H1 (cell line): ENCODE measurements at regions not wholly inside any gene's neighbourhood (a gene's known extent, or its start where the extent isn't known, plus 50 kb on each side); places are given as distances from the start of the nearest gene placed in this dataset.

Source experiments
- CTCF ChIA-PET: fragments of 300-600 bp; sonication (Branson Sonifier 250); formaldehyde crosslinking; loops from one replicate; lab custom pipeline; 2021; ENCODE audit not compliant: partially characterized antibody; lab: Charles Lee
- POLR2A ChIA-PET: fragments of 300-600 bp; sonication (Branson Sonifier 250); formaldehyde crosslinking; loops from one replicate; lab custom pipeline; 2021; ENCODE audit warnings: inconsistent platforms; ENCODE audit not compliant: partially characterized antibody; lab: Charles Lee
- DNase-seq, 2 experiments: peaks; one replicate each; pipeline versions ENCODE4 v3.0.0 to v3.0.0-alpha.2; 2010 to 2022; ENCODE audit warnings: low spot score in 2 of 2, low read depth in 1 of 2, mixed read lengths in 1 of 2
- FAIRE-seq: peaks from 2 replicates; lab custom pipeline; 2011; peaks lifted over from hg19 to GRCh38; lab: Jason Lieb, UNC
- H2AFZ ChIP-seq: 2 replicates; pipeline ENCODE4 v1.8.1; 2012; ENCODE audit warnings: low read length, inconsistent platforms
- H2AK5ac ChIP-seq: 2 replicates; pipeline ENCODE4 v1.6.1; 2013; ENCODE audit warnings: low read depth, low read length
- H2BK120ac ChIP-seq: replicated peaks from 2 replicates; pipeline ENCODE3; 2013; ENCODE audit warnings: low read depth, low read length, inconsistent platforms
- H2BK12ac ChIP-seq: 2 replicates; pipeline ENCODE4 v1.6.1; 2013; ENCODE audit warnings: low read depth, low read length
- H2BK15ac ChIP-seq: 2 replicates; pipeline ENCODE4 v1.6.1; 2013; ENCODE audit warnings: low read length
- H2BK20ac ChIP-seq: 2 replicates; pipeline ENCODE4 v1.6.1; 2013; ENCODE audit warnings: low read length
- H2BK5ac ChIP-seq: 2 replicates; pipeline ENCODE4 v1.6.1; 2013; ENCODE audit warnings: low read depth, low read length
- H3K14ac ChIP-seq: 2 replicates; pipeline ENCODE4 v1.6.1; 2013; ENCODE audit warnings: inconsistent platforms; ENCODE audit not compliant: insufficient read length
- H3K18ac ChIP-seq: 2 replicates; pipeline ENCODE4 v1.6.1; 2013; ENCODE audit warnings: low read length; ENCODE audit errors: extremely low read depth
- H3K23ac ChIP-seq: 2 replicates; pipeline ENCODE4 v1.6.1; 2013; ENCODE audit warnings: inconsistent platforms; ENCODE audit not compliant: insufficient read length
- H3K23me2 ChIP-seq: 2 replicates; pipeline ENCODE4 v1.6.1; 2013; ENCODE audit warnings: low read depth, low read length
- H3K27ac ChIP-seq: 2 replicates; pipeline ENCODE4 v1.6.1; 2011; ENCODE audit warnings: low read depth, low read length, inconsistent platforms
- H3K27me3 ChIP-seq, 4 experiments: replicated peaks in 1 of 4; 1 replicate in 1 of 4; 2 replicates in 3 of 4; pipeline versions ENCODE4 v1.6.1 to v1.8.1; 2011 to 2013; ENCODE audit warnings: low read length in 3 of 4, mild to moderate bottlenecking in 3 of 4, inconsistent platforms in 2 of 4, mixed read lengths in 2 of 4, moderate library complexity in 1 of 4; ENCODE audit not compliant: control insufficient read depth in 3 of 4, insufficient read depth in 3 of 4; ENCODE audit errors: extremely low read depth in 1 of 4
- H3K36me3 ChIP-seq, 4 experiments: 2 replicates each; pipeline versions ENCODE4 v1.6.1 to v1.8.1; 2011 to 2013; ENCODE audit warnings: mild to moderate bottlenecking in 4 of 4, low read length in 3 of 4, moderate library complexity in 2 of 4, control low read depth in 1 of 4, inconsistent platforms in 1 of 4; ENCODE audit not compliant: insufficient read depth in 4 of 4, control insufficient read depth in 2 of 4
- H3K4ac ChIP-seq: replicated peaks from 2 replicates; pipeline ENCODE3; 2013; ENCODE audit warnings: low read length, low read depth, mixed read lengths, inconsistent platforms; ENCODE audit not compliant: insufficient read length
- H3K4me1 ChIP-seq, 4 experiments: replicated peaks in 1 of 4; 1 replicate in 1 of 4; 2 replicates in 3 of 4; pipeline versions ENCODE4 v1.6.1 to v1.8.1; 2011 to 2013; ENCODE audit warnings: low read length in 3 of 4, inconsistent platforms in 2 of 4, mixed read lengths in 1 of 4; ENCODE audit not compliant: insufficient read depth in 4 of 4, control insufficient read depth in 3 of 4
- H3K4me2 ChIP-seq, 2 experiments: 2 replicates each; pipeline versions ENCODE4 v1.6.1 to v1.8.1; 2011 to 2013; ENCODE audit warnings: low read depth in 2 of 2, low read length in 2 of 2, control low read depth in 1 of 2, inconsistent platforms in 1 of 2, mild to moderate bottlenecking in 1 of 2; ENCODE audit not compliant: insufficient read depth in 1 of 2
- H3K4me3 ChIP-seq, 4 experiments: fragments of 200-600, 300-600 bp in 1 of 4; sonication (generic), shearing (Covaris generic), sonication (Bioruptor Twin) in 1 of 4; 2 replicates each; pipeline versions ENCODE4 v1.5.1 to v1.8.1; 2011 to 2016; ENCODE audit warnings: low read length in 4 of 4, low read depth in 3 of 4, control low read depth in 2 of 4, inconsistent platforms in 2 of 4, mild to moderate bottlenecking in 2 of 4, mixed read lengths in 1 of 4, moderate library complexity in 1 of 4; ENCODE audit not compliant: insufficient read depth in 2 of 4; ENCODE audit errors: extremely low read depth in 1 of 4
- H3K56ac ChIP-seq: replicated peaks from 2 replicates; pipeline ENCODE3; 2013; ENCODE audit warnings: low read depth, mild to moderate bottlenecking, mixed read lengths, low read length, inconsistent platforms; ENCODE audit not compliant: insufficient read length
- H3K79me1 ChIP-seq: 2 replicates; pipeline ENCODE4 v1.6.1; 2013; ENCODE audit warnings: low read depth, low read length, control low read depth
- H3K79me2 ChIP-seq, 2 experiments: 2 replicates each; pipeline versions ENCODE4 v1.6.1 to v1.8.1; 2012 to 2013; ENCODE audit warnings: low read length in 2 of 2, mild to moderate bottlenecking in 2 of 2, inconsistent platforms in 1 of 2; ENCODE audit not compliant: insufficient read depth in 2 of 2, control insufficient read depth in 1 of 2
- H3K9ac ChIP-seq, 4 experiments: replicated peaks in 1 of 4; 1 replicate in 1 of 4; 2 replicates in 3 of 4; pipeline versions ENCODE4 v1.6.1 to v1.8.1; 2011 to 2013; ENCODE audit warnings: low read depth in 3 of 4, low read length in 3 of 4, control low read depth in 2 of 4, mild to moderate bottlenecking in 2 of 4, moderate library complexity in 2 of 4, inconsistent platforms in 1 of 4; ENCODE audit errors: extremely low read depth in 1 of 4
- H3K9me3 ChIP-seq, 2 experiments: 2 replicates each; pipeline versions ENCODE4 v1.6.1 to v1.8.1; 2012 to 2013; ENCODE audit warnings: mild to moderate bottlenecking in 2 of 2, moderate library complexity in 2 of 2, control low read depth in 1 of 2, inconsistent platforms in 1 of 2, low read depth in 1 of 2, low read length in 1 of 2, mixed read lengths in 1 of 2; ENCODE audit not compliant: insufficient read depth in 2 of 2
- H4K20me1 ChIP-seq, 2 experiments: replicated peaks in 1 of 2; 2 replicates each; pipeline versions ENCODE3 to v1.8.1; 2011 to 2013; ENCODE audit warnings: inconsistent platforms in 2 of 2, low read length in 2 of 2, mild to moderate bottlenecking in 1 of 2; ENCODE audit not compliant: insufficient read depth in 2 of 2, control insufficient read depth in 1 of 2
- H4K5ac ChIP-seq: 2 replicates; pipeline ENCODE4 v1.6.1; 2013; ENCODE audit warnings: low read length, low read depth, mixed read lengths, inconsistent platforms; ENCODE audit not compliant: insufficient read length
- H4K8ac ChIP-seq: 2 replicates; pipeline ENCODE4 v1.8.0; 2013; ENCODE audit warnings: mild to moderate bottlenecking, moderate library complexity, low read length, inconsistent platforms; ENCODE audit not compliant: insufficient read depth; ENCODE audit errors: extremely low read depth
- H4K91ac ChIP-seq: replicated peaks from 2 replicates; pipeline ENCODE3; 2013; ENCODE audit warnings: low read length, mixed read lengths, inconsistent platforms; ENCODE audit not compliant: insufficient read length
- CBX8 ChIP-seq: fragments of 300-800, 300-1000 bp; sonication (generic); IDR thresholded peaks from 2 replicates; pipeline ENCODE4 v1.7.1; 2016; ENCODE audit warnings: low read depth, low read length, borderline replicate concordance
- CEBPB ChIP-seq: IDR thresholded peaks from 2 replicates; pipeline ENCODE4 v1.6.1; 2012; ENCODE audit warnings: low read depth, low read length
- KDM4A ChIP-seq: IDR thresholded peaks from one replicate; pipeline ENCODE4 v1.7.1; 2012; ENCODE audit warnings: low read depth, mild to moderate bottlenecking, moderate library complexity, low read length, inconsistent platforms; ENCODE audit not compliant: severe bottlenecking
- RFX5 ChIP-seq: IDR thresholded peaks from 2 replicates; pipeline ENCODE4 v1.6.1; 2011; ENCODE audit warnings: low read depth, low read length, improper control_type of control experiment, borderline replicate concordance
- YY1 ChIP-seq: IDR thresholded peaks from 2 replicates; pipeline ENCODE4 v1.6.1; 2011; ENCODE audit warnings: low read depth, mild to moderate bottlenecking, low read length
- WGBS, 2 experiments: shearing (Covaris generic) in 1 of 2; methylation state at CpG; one replicate each; pipeline versions ENCODE4 v1.1.6 to v1.1.7; 2013 to 2015; ENCODE audit warnings: low lambda C conversion rate in 2 of 2, mixed read lengths in 2 of 2, inconsistent platforms in 1 of 2, low coverage in 1 of 2, missing lambda C conversion rate in 1 of 2; ENCODE audit not compliant: insufficient replicate concordance in 2 of 2, insufficient coverage in 1 of 2, insufficient read length in 1 of 2; ENCODE audit errors: extremely low coverage in 1 of 2, missing lambda C conversion rate in 1 of 2; 5-methylcytosine and 5-hydroxymethylcytosine counted together
- TF ChIP-seq, protein P1 (sequence below): IDR thresholded peaks from 2 replicates; pipeline ENCODE4 v1.6.1; 2011; ENCODE audit warnings: low read length, improper control_type of control experiment
- TF ChIP-seq, protein P2 (sequence below): IDR thresholded peaks from 2 replicates; pipeline ENCODE4 v1.6.1; 2012; ENCODE audit warnings: low read length, inconsistent platforms
- TF ChIP-seq, protein P3 (sequence below): IDR thresholded peaks from 2 replicates; pipeline ENCODE4 v1.6.1; 2011; ENCODE audit warnings: low read depth, mild to moderate bottlenecking, low read length; ENCODE audit not compliant: insufficient read depth

DNA sequence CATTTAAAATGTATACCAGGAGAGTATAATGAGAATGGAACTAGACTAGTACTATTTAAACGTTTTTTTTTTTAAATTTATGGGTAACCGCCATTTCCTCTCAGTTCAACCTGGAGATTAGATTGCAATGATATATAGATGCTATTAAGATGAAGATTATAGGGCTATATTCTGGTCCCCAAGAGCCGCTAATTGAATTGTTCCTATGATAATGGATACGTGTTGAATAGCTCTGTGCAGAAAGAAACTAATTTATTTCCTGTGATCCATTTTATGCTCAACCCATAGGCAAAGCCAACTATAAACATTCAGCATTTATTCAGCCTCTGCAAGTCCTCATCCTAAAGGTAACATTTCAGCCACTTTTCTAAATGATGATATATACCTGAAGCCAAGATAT, 1595.1 kb upstream of the SEL1L start:
- H4K5ac ChIP-seq: no peak overlapping the region
- no peak overlapping the region for H2BK15ac ChIP-seq
- no peak overlapping the region for H4K8ac ChIP-seq
- no peak overlapping the region for H2AK5ac ChIP-seq
- no peaks in the 10 kb centered on the region for H4K20me1 ChIP-seq
- no peak overlapping the region for H2BK5ac ChIP-seq
- no peak overlapping the region for H3K14ac ChIP-seq
- H3K18ac ChIP-seq: no peak overlapping the region
- no peaks in the 10 kb centered on the region for H3K27me3 ChIP-seq
- no peak overlapping the region for H4K91ac ChIP-seq
- no peak overlapping the region for H3K56ac ChIP-seq
- DNase-seq (no peak), FAIRE-seq (no peak)
- H2BK12ac ChIP-seq: no peak overlapping the region
- no peaks in the 10 kb centered on the region for H3K79me2 ChIP-seq
- no peaks in the 10 kb centered on the region; a peak in 1 of 7 replicates for H3K4me1 ChIP-seq
- no peak overlapping the region for H3K23ac ChIP-seq
- no peaks in the 10 kb centered on the region for H3K23me2 ChIP-seq
- H3K9ac ChIP-seq: no peak overlapping the region
- H2BK120ac ChIP-seq: no peak overlapping the region
- ChIA-PET POLR2A (no interaction called here), CTCF (no interaction called here)
- H3K9me3 ChIP-seq: no peaks in the 10 kb centered on the region
- H2AFZ ChIP-seq: no peak overlapping the region
- H2BK20ac ChIP-seq: no peak overlapping the region
- no peaks in the 10 kb centered on the region for H3K79me1 ChIP-seq
- no peak for TF ChIP-seq RFX5
- TF ChIP-seq, protein P1, sequence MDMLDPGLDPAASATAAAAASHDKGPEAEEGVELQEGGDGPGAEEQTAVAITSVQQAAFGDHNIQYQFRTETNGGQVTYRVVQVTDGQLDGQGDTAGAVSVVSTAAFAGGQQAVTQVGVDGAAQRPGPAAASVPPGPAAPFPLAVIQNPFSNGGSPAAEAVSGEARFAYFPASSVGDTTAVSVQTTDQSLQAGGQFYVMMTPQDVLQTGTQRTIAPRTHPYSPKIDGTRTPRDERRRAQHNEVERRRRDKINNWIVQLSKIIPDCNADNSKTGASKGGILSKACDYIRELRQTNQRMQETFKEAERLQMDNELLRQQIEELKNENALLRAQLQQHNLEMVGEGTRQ: no peak
- TF ChIP-seq, protein P2, sequence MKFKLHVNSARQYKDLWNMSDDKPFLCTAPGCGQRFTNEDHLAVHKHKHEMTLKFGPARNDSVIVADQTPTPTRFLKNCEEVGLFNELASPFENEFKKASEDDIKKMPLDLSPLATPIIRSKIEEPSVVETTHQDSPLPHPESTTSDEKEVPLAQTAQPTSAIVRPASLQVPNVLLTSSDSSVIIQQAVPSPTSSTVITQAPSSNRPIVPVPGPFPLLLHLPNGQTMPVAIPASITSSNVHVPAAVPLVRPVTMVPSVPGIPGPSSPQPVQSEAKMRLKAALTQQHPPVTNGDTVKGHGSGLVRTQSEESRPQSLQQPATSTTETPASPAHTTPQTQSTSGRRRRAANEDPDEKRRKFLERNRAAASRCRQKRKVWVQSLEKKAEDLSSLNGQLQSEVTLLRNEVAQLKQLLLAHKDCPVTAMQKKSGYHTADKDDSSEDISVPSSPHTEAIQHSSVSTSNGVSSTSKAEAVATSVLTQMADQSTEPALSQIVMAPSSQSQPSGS: no peak
- TF ChIP-seq CBX8: no peak
- TF ChIP-seq YY1: no peak
- TF ChIP-seq KDM4A: no peak
- TF ChIP-seq, protein P3, sequence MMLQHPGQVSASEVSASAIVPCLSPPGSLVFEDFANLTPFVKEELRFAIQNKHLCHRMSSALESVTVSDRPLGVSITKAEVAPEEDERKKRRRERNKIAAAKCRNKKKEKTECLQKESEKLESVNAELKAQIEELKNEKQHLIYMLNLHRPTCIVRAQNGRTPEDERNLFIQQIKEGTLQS: no peak
- no peak for TF ChIP-seq CEBPB
- no peaks in the 10 kb centered on the region for H3K36me3 ChIP-seq
- WGBS, 2 experiments: 93% methylated on average over 4 of the region's 4 CpGs; no CpG with 5 or more reads in 1 of the 2 experiments
- no peak overlapping the region for H3K4ac ChIP-seq
- no peak overlapping the region for H3K27ac ChIP-seq
- no peak overlapping the region for H3K4me2 ChIP-seq
- no peak overlapping the region for H3K4me3 ChIP-seq
